K562 (cell line): ENCODE measurements at regions not wholly inside any gene's neighbourhood (a gene's known extent, or its start where the extent isn't known, plus 50 kb on each side); places are given as distances from the start of the nearest gene placed in this dataset.

ENCODE experiments used
- ARID4B ChIP-seq: sonication (generic); formaldehyde crosslinking; IDR thresholded peaks from 2 replicates; pipeline ENCODE4 v1.8.0; 2022; ENCODE audit warnings: mild to moderate bottlenecking, missing genetic modification reagents
- CBFA2T2 ChIP-seq: fragments of 450-650 bp; conservative IDR thresholded peaks from 2 replicates; pipeline ENCODE4 v1.6.1; 2017; ENCODE audit warnings: mild to moderate bottlenecking
- ELK1 ChIP-seq: sonication (generic); formaldehyde crosslinking; IDR thresholded peaks from 2 replicates; pipeline ENCODE4 v1.8.1; 2022; ENCODE audit warnings: missing genetic modification reagents
- MLLT1 ChIP-seq, 2 experiments: fragments of 450-650 bp; IDR thresholded peaks; 2 replicates each; pipeline ENCODE4 v1.6.1; 2016
- MYC ChIP-seq, 2 experiments: fragments of 250-450 bp in 1 of 2; sonication (Bioruptor Pico) in 1 of 2; IDR thresholded peaks; 2 replicates each; pipeline versions ENCODE4 v1.5.1 to v1.6.1; 2012 to 2021; ENCODE audit warnings: low read depth in 2 of 2, borderline replicate concordance in 1 of 2, improper control_type of control experiment in 1 of 2, low read length in 1 of 2, mild to moderate bottlenecking in 1 of 2, moderate library complexity in 1 of 2
- NR3C1 ChIP-seq: sonication (generic); formaldehyde crosslinking; IDR thresholded peaks from 2 replicates; pipeline ENCODE4 v1.8.1; 2022; ENCODE audit warnings: missing genetic modification reagents
- RCOR1 ChIP-seq, 2 experiments: IDR thresholded peaks; 2 replicates each; pipeline ENCODE4 v1.6.1; 2012; ENCODE audit warnings: low read depth in 2 of 2, low read length in 2 of 2, borderline replicate concordance in 1 of 2, improper control_type of control experiment in 1 of 2
- REST ChIP-seq, 2 experiments: fragments of 450-650 bp; formaldehyde crosslinking in 1 of 2; IDR thresholded peaks; 2 replicates each; pipeline versions ENCODE4 v1.4.0 to v1.6.1; 2014 to 2020; ENCODE audit warnings: mild to moderate bottlenecking in 2 of 2, borderline replicate concordance in 1 of 2, low read depth in 1 of 2
- SRF ChIP-seq, 2 experiments: fragments of 250-450, 450-650 bp in 1 of 2; sonication (Bioruptor Pico) in 1 of 2; sonication (generic) in 1 of 2; formaldehyde crosslinking; IDR thresholded peaks; 2 replicates each; pipeline versions ENCODE4 v1.5.0 to v1.5.1; 2020 to 2022; ENCODE audit warnings: mild to moderate bottlenecking in 1 of 2, missing genetic modification reagents in 1 of 2
- ZC3H8 ChIP-seq: fragments of 450-650 bp; IDR thresholded peaks from 2 replicates; pipeline ENCODE4 v1.6.1; 2017

- TF ChIP-seq MYC (IDR thresholded peaks at IDR 0.05; ENCODE audit: low read depth, low read length) (no peak), MYC (CRISPR knock-in tag; IDR thresholded peaks at IDR 0.05; ENCODE audit: borderline replicate concordance, low read depth) (no peak), ELK1 (CRISPR knock-in tag) (no peak), ZC3H8 (no peak), RCOR1 (IDR thresholded peaks at IDR 0.05; ENCODE audit: borderline replicate concordance in 1 of 2, low read depth in 2 of 2, low read length in 2 of 2) (no peak), MLLT1 (IDR thresholded peaks at IDR 0.05) (no peak), ARID4B (CRISPR knock-in tag) (no peak), SRF (CRISPR knock-in tag; IDR thresholded peaks at IDR 0.05) (no peak), REST (IDR thresholded peaks at IDR 0.05; ENCODE audit: borderline replicate concordance) (no peak), REST (CRISPR knock-in tag; IDR thresholded peaks at IDR 0.05; ENCODE audit: low read depth) (no peak), CBFA2T2 (no peak), NR3C1 (CRISPR knock-in tag) (no peak)
Observed at GRCh38 chr20:53816872-53817398, 223.3 kb upstream of the ZNF217 start.
